ENCODE measurements at regions not wholly inside any gene's neighbourhood (a gene's known extent, or its start where the extent isn't known, plus 50 kb on each side); places are given as distances from the start of the nearest gene placed in this dataset.

GRCh38 chr1:214971071-214971470 lies 111.5 kb upstream of the KCNK2 start:
- TF ChIP-seq CTCF (conservative IDR thresholded peaks at IDR 0.05 in 1 of 2, IDR thresholded peaks at IDR 0.05 in 1 of 2; ENCODE audit: low read depth in 1 of 2, low read length in 2 of 2) (no peak), EZH2 (IDR thresholded peaks at IDR 0.05; ENCODE audit: low read length, missing control alignments) (no peak)
- no peaks in the 10 kb centered on the region for H4K20me1 ChIP-seq (ENCODE audit: control insufficient read depth, extremely low read depth, insufficient read depth, low read length)
- no peaks in the 10 kb centered on the region for H3K36me3 ChIP-seq (ENCODE audit: control insufficient read depth, insufficient read depth, low read length)
- no peak for DNase-seq (ENCODE audit: low read depth in 2 of 2)
- peaks cover 2% of the 10 kb centered on the region for H3K4me1 ChIP-seq (ENCODE audit: control insufficient read depth, extremely low read depth, insufficient read depth, low read length)
- no peak overlapping the region for H3K4me3 ChIP-seq (replicated peaks in 1 of 4; ENCODE audit: control extremely low read depth in 1 of 4, insufficient read depth in 1 of 4, low read depth in 3 of 4, low read length in 4 of 4)
- H3K9me3 ChIP-seq (ENCODE audit: control insufficient read depth, insufficient read depth, low read depth, low read length) = no peaks in the 10 kb centered on the region
- no peak overlapping the region for H3K9ac ChIP-seq (ENCODE audit: insufficient read depth, low read length)
- no peak overlapping the region for H3K27ac ChIP-seq (ENCODE audit: insufficient read depth, low read length)
- no peak overlapping the region for H3K4me2 ChIP-seq (ENCODE audit: extremely low read depth, insufficient read depth, low read length)
- H3K27me3 ChIP-seq (ENCODE audit: control insufficient read depth, insufficient read depth, low read length) = no peaks in the 10 kb centered on the region
- no peak overlapping the region for H2AFZ ChIP-seq (ENCODE audit: low read length)
- no peaks in the 10 kb centered on the region for H3K79me2 ChIP-seq (ENCODE audit: control insufficient read depth, insufficient read depth, low read length)

- DNase-seq (ENCODE audit: low read depth in 2 of 2) = no peak
- Histone ChIP-seq H3K4me3 (replicated peaks in 1 of 4; ENCODE audit: control extremely low read depth in 1 of 4, insufficient read depth in 1 of 4, low read depth in 3 of 4, low read length in 4 of 4) (no peak overlapping the region), H3K9ac (ENCODE audit: insufficient read depth, low read length) (no peak overlapping the region), H4K20me1 (ENCODE audit: control insufficient read depth, extremely low read depth, insufficient read depth, low read length) (no peaks in the 10 kb centered on the region), H3K27ac (ENCODE audit: insufficient read depth, low read length) (no peak overlapping the region), H3K79me2 (ENCODE audit: control insufficient read depth, insufficient read depth, low read length) (no peaks in the 10 kb centered on the region), H2AFZ (ENCODE audit: low read length) (no peak overlapping the region), H3K4me1 (ENCODE audit: control insufficient read depth, extremely low read depth, insufficient read depth, low read length) (no peaks in the 10 kb centered on the region), H3K36me3 (ENCODE audit: control insufficient read depth, insufficient read depth, low read length) (no peaks in the 10 kb centered on the region), H3K27me3 (ENCODE audit: control insufficient read depth, insufficient read depth, low read length) (no peaks in the 10 kb centered on the region), H3K9me3 (ENCODE audit: control insufficient read depth, insufficient read depth, low read depth, low read length) (no peaks in the 10 kb centered on the region), H3K4me2 (ENCODE audit: extremely low read depth, insufficient read depth, low read length) (no peak overlapping the region)
- TF ChIP-seq CTCF (conservative IDR thresholded peaks at IDR 0.05 in 1 of 2, IDR thresholded peaks at IDR 0.05 in 1 of 2; ENCODE audit: low read depth in 1 of 2, low read length in 2 of 2) (no peak), EZH2 (IDR thresholded peaks at IDR 0.05; ENCODE audit: low read length, missing control alignments) (no peak)
Observed at GRCh38 chr1:214974002-214974401, 108.5 kb upstream of the KCNK2 start.

GRCh38 chr1:214976665-214977064 lies 105.9 kb upstream of the KCNK2 start:
- Histone ChIP-seq H3K9me3 (ENCODE audit: control insufficient read depth, insufficient read depth, low read depth, low read length) (no peaks in the 10 kb centered on the region), H3K9ac (ENCODE audit: insufficient read depth, low read length) (no peak overlapping the region), H3K27me3 (ENCODE audit: control insufficient read depth, insufficient read depth, low read length) (no peaks in the 10 kb centered on the region), H2AFZ (ENCODE audit: low read length) (no peak overlapping the region), H3K4me3 (replicated peaks in 1 of 4; ENCODE audit: control extremely low read depth in 1 of 4, insufficient read depth in 1 of 4, low read depth in 3 of 4, low read length in 4 of 4) (no peak overlapping the region), H4K20me1 (ENCODE audit: control insufficient read depth, extremely low read depth, insufficient read depth, low read length) (no peaks in the 10 kb centered on the region), H3K36me3 (ENCODE audit: control insufficient read depth, insufficient read depth, low read length) (no peaks in the 10 kb centered on the region), H3K4me2 (ENCODE audit: extremely low read depth, insufficient read depth, low read length) (no peak overlapping the region), H3K27ac (ENCODE audit: insufficient read depth, low read length) (no peak overlapping the region), H3K79me2 (ENCODE audit: control insufficient read depth, insufficient read depth, low read length) (no peaks in the 10 kb centered on the region), H3K4me1 (ENCODE audit: control insufficient read depth, extremely low read depth, insufficient read depth, low read length) (no peaks in the 10 kb centered on the region)
- DNase-seq (ENCODE audit: low read depth in 2 of 2) = no peak
- TF ChIP-seq EZH2 (IDR thresholded peaks at IDR 0.05; ENCODE audit: low read length, missing control alignments) = no peak
- no peak for TF ChIP-seq CTCF (conservative IDR thresholded peaks at IDR 0.05 in 1 of 2, IDR thresholded peaks at IDR 0.05 in 1 of 2; ENCODE audit: low read depth in 1 of 2, low read length in 2 of 2)
